ENCODE measurements at regions not wholly inside any gene's neighbourhood (a gene's known extent, or its start where the extent isn't known, plus 50 kb on each side); places are given as distances from the start of the nearest gene placed in this dataset.

DNA sequence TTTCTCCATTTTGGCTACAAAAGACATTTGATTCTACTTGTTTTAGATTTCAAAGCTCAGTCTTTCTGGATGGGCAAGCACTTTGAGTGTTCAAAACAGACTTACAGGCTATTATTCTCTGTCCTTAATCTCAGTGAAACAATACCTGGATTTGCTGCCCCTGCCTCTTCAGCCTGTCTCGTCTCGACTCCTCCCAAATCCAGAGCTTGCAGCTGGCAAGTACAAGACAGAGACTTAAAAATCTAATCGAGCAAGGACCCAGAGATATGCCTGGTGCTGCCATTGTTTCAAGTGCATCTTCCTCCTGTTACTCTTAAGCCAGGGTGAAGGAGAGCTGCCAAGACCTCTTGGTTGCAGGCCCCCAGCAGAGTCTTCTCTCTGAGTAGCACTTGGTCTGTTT is 59.2 kb downstream of the LRRC30 start:
- Histone ChIP-seq H3K9me3 (replicated peaks; ENCODE audit: control insufficient read depth, insufficient read depth, low read length) (no peaks in the 10 kb centered on the region), H3K27ac (ENCODE audit: insufficient read depth, low read depth, low read length) (no peak overlapping the region), H3K4me2 (ENCODE audit: insufficient read depth, low read length) (no peak overlapping the region), H3K36me3 (ENCODE audit: control insufficient read depth in 2 of 2, extremely low read depth in 1 of 2, insufficient read depth in 2 of 2, low read length in 2 of 2) (no peaks in the 10 kb centered on the region), H2AFZ (ENCODE audit: low read depth, low read length) (no peak overlapping the region), H3K79me2 (ENCODE audit: control insufficient read depth, insufficient read depth, low read length) (no peaks in the 10 kb centered on the region), H3K9ac (replicated peaks; ENCODE audit: extremely low read depth, insufficient read depth, low read length) (no peak overlapping the region), H3K9me1 (replicated peaks; ENCODE audit: control insufficient read depth, extremely low read depth, insufficient read depth, low read length) (no peaks in the 10 kb centered on the region), H4K20me1 (replicated peaks; ENCODE audit: control insufficient read depth, extremely low read depth, insufficient read depth, low read length) (no peaks in the 10 kb centered on the region), H3K4me3 (replicated peaks in 1 of 3; ENCODE audit: insufficient read depth in 1 of 3, low read depth in 1 of 3, low read length in 3 of 3) (no peak overlapping the region), H3K27me3 (ENCODE audit: control insufficient read depth in 2 of 2, insufficient read depth in 2 of 2, low read length in 2 of 2) (no peaks in the 10 kb centered on the region), H3K4me1 (ENCODE audit: control insufficient read depth, extremely low read depth, insufficient read depth, low read length) (peaks cover 4% of the 10 kb centered on the region)
- intact Hi-C loops (cut with micrococcal nuclease) = loop anchor here (1.0 kb wide), 1 partner anchor 17 kb away; no protein-coding TSS in a partner anchor
- TF ChIP-seq, protein P1, sequence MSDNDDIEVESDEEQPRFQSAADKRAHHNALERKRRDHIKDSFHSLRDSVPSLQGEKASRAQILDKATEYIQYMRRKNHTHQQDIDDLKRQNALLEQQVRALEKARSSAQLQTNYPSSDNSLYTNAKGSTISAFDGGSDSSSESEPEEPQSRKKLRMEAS (IDR thresholded peaks at IDR 0.05; ENCODE audit: insufficient read depth, insufficient read length) = no peak
- no peak for TF ChIP-seq GATA2 (IDR thresholded peaks at IDR 0.05; ENCODE audit: insufficient read depth, insufficient read length, low read depth, low read length)
- no peak for TF ChIP-seq MYC (IDR thresholded peaks at IDR 0.05; ENCODE audit: low read depth, low read length)
- no peak for TF ChIP-seq FOS (IDR thresholded peaks at IDR 0.05; ENCODE audit: borderline replicate concordance, insufficient read depth, low read length)
- TF ChIP-seq, protein P2, sequence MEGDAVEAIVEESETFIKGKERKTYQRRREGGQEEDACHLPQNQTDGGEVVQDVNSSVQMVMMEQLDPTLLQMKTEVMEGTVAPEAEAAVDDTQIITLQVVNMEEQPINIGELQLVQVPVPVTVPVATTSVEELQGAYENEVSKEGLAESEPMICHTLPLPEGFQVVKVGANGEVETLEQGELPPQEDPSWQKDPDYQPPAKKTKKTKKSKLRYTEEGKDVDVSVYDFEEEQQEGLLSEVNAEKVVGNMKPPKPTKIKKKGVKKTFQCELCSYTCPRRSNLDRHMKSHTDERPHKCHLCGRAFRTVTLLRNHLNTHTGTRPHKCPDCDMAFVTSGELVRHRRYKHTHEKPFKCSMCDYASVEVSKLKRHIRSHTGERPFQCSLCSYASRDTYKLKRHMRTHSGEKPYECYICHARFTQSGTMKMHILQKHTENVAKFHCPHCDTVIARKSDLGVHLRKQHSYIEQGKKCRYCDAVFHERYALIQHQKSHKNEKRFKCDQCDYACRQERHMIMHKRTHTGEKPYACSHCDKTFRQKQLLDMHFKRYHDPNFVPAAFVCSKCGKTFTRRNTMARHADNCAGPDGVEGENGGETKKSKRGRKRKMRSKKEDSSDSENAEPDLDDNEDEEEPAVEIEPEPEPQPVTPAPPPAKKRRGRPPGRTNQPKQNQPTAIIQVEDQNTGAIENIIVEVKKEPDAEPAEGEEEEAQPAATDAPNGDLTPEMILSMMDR (IDR thresholded peaks at IDR 0.05; ENCODE audit: extremely low read depth in 1 of 2, insufficient read depth in 1 of 2, low read depth in 1 of 2, low read length in 2 of 2) = no peak
- TF ChIP-seq POLR2A (IDR thresholded peaks at IDR 0.05; ENCODE audit: low read depth, low read length) = no peak
- no peak for TF ChIP-seq JUN (IDR thresholded peaks at IDR 0.05; ENCODE audit: borderline replicate concordance, insufficient read depth, insufficient read length, low read depth)
- no peak for TF ChIP-seq POLR2AphosphoS5 (IDR thresholded peaks at IDR 0.05; ENCODE audit: insufficient read depth, low read depth, low read length)
- no peak for TF ChIP-seq EZH2 (IDR thresholded peaks at IDR 0.05; ENCODE audit: borderline replicate concordance, low read depth, low read length, severe bottlenecking)
- no TSS peak for BruUV-seq (replicated peaks)
- POLR2A ChIA-PET = no interaction called here
- DNase-seq (ENCODE audit: low read depth, low spot score) (no peak), FAIRE-seq (no peak)
- dilution Hi-C loops (cut with MboI; ENCODE audit: extremely low pct_ligation_motif_present, low sequenced_read_pairs) = no loop called here
- CTCF ChIA-PET = interaction anchor here (1.0 to 2.1 kb wide), 4 partner anchors 10 to 277 kb away, joined by 3 to 6 read pairs (median 4); partner anchors contain the start of gene PTPRM

All from endothelial cell of umbilical vein (primary cell).